Left colon (tissue), 2 donors: ENCODE measurements at regions not wholly inside any gene's neighbourhood (a gene's known extent, or its start where the extent isn't known, plus 50 kb on each side); places are given as distances from the start of the nearest gene placed in this dataset.
"Not testable (repeated sequence)": the region's sequence is repeated elsewhere in the genome, so short reads cannot be mapped to it uniquely, and the experiment has no call there.

Experiments
- ATAC-seq: fragments of 200-7000 bp; cut with Tn5 transposase; one replicate; pipeline ENCODE4 v1.9.1; 2020; ENCODE audit warnings: mild to moderate bottlenecking, moderate library complexity
- DNase-seq, 2 donors: peaks; one replicate each; pipeline ENCODE4 v3.0.0-alpha.2; 2020
- intact Hi-C, 2 donors: fragments of 100-400 bp; cut with DNase I in 1 of 2; cut with micrococcal nuclease in 1 of 2; formaldehyde crosslinking; loops; one replicate each; pipeline versions ENCODE4 v1.11.2 to v1.14.0; 2022; cut with DNase I, micrococcal nuclease
- donor health status: DM: no; HTN: no; CAD: no.
- donor health status: DM: yes; HTN: yes; CAD: no.

DNA sequence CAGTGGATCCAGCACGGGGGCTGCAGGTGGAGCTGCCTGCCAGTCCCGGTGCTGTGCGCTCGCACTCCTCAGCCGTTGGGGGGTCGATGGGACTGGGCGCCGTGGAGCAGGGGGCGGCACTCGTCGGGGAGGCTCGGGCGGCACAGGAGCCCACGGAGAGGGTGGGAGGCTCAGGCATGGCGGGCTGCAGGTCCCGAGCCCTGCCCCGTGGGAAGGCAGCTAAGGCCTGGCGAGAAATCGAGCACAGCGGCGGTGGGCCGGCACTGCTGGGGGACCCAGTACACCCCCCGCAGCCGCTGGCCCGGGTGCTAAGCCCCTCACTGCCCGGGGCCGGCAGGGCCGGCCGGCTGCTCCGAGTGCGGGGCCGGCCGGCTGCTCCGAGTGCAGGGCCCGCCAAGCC, 52.3 kb upstream of the MARK1 start:
- ATAC-seq, DNase-seq, intact Hi-C loops: not testable (repeated sequence)

GRCh38 chr1:220475141-220475540, 52.8 kb upstream of the MARK1 start:
- DNase-seq, ATAC-seq, intact Hi-C loops: not testable (repeated sequence)

GRCh38 chr1:220473440-220473839, 54.5 kb upstream of the MARK1 start:
- intact Hi-C loops, result no loop called here
- ATAC-seq (no peak), DNase-seq (no peak)

- ATAC-seq (peak; percentile 81), DNase-seq (peak in 1 of 2 donors; percentile 36)
- intact Hi-C loops, result no loop called here
Measured at GRCh38 chr1:220462752-220463151, 65.2 kb upstream of the MARK1 start.

DNA sequence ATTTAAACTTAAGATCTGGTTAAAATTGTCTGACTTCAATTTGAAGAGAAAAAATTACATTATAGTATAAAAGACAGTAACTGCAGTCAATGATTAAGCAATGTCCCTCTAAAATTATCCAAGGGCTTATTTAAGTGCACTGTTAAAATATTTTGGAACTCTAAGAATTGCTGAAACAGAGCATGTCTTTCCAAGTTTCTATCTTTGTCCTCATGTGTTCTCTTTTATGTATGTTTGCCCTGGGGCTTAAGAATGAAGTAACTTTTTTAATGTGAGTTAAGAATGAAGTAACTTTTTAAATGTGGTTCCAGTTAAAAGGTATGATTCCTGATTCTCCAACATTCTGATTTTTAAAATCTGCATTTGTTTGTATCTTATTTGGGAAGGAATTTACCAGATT, 69.0 kb upstream of the MARK1 start:
- ATAC-seq (no peak), DNase-seq (no peak)
- intact Hi-C loops, result no loop called here

- ATAC-seq, result no peak
- no peak for DNase-seq
- intact Hi-C loops, result no loop called here
Measured at GRCh38 chr1:220457957-220458609, 69.9 kb upstream of the MARK1 start.

- no peak for ATAC-seq
Measured at GRCh38 chr1:220455559-220455958, 72.4 kb upstream of the MARK1 start.

DNA sequence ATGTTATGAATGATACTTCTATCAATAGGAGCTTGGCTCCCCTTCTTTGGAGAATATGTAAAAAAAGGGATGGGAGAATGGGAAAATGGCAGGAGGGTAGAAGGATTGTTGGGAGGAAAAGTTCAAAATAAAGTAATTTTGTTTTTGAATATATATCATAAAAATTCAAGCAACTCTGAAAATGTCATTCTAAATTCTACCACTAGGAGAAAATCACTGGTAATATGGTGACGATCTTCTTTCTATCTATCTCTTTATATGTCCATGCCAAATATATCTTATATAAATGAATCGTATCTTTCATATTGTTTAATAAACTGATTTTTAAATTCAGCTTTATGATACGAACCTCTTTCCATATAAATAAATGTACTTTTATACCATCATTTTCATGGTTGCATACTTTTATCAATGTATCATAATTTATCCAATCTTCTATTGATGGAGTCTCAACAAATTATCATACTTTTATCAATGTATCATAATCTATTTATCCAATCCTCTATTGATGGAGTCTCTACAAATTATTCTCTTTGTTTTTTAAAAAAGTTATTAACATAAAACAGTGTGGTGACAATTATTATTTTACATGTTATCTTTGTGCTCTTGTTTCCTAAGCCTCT, 73.7 kb upstream of the MARK1 start:
- DNase-seq (no peak), ATAC-seq (no peak)
- intact Hi-C loops, result no loop called here

More at GRCh38 chr1:220455559-220455958, 72.4 kb upstream of the MARK1 start:
- intact Hi-C loops, result no loop called here
- no peak for DNase-seq

- intact Hi-C loops, result no loop called here
- ATAC-seq (no peak), DNase-seq (no peak)
Measured at GRCh38 chr1:220453371-220453770, 74.6 kb upstream of the MARK1 start.

DNA sequence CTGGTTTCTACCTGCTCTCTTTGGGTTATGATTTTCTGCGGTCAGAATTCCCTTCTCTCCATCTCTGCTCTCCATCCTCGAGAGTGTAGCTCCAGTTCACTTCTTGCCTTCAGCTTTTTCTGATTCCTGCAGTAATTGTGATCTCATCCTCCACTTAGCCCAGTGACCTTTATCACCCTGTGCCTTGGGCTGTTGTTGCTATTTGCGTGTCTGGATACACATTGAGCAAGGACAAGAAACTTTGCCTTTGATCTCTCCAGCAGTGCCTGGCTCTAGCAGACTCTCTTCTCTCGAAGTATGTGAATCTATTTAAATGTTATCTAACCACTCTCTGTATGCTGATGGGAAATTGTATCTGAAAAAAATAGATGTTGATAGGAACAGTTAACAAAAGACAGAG, 76.4 kb upstream of the MARK1 start:
- intact Hi-C loops, result no loop called here
- no peak for DNase-seq
- ATAC-seq, result peak; percentile 85

DNA sequence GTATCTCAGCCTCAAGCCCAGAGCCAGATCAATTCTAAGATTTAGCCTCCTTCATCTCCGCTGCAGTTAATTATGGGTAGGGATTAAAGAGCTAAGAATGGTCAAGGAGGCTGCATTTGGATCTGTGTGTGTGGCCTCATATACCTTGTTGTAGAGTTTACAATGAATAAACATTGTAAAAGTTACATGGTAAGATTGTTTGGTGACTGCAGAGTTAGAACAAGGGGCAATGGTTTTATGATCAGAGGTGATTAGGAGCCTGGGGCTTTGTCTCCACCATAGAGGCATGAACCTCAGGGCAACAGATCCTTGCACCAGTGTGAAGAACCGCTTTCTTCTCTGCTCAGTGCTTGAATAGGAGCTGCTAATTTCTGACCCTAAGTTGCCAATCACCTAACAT, 77.0 kb upstream of the MARK1 start:
- no peak for DNase-seq
- ATAC-seq, result peak; percentile 78
- intact Hi-C loops, result no loop called here

- ATAC-seq (no peak), DNase-seq (no peak)
- intact Hi-C loops, result no loop called here
Measured at GRCh38 chr1:220448217-220448616, 79.7 kb upstream of the MARK1 start.

DNA sequence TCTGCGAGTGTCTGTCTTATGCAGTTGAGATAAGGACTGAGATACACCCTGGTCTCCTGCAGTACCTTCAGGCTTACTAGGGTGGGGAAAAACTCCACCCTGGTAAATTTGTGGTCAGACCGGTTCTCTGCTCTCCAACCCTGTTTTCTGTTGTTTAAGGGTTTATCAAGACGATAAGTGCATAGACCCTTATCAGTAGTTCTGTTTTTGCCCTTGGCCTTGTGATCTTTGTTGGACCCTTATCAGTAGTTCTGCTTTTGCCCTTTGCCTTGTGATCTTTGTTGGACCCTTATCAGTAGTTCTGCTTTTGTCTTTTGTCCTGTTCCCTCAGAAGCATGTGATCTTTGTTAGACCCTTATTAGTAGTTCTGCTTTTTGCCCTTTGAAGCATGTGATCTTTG, 83.3 kb upstream of the MARK1 start:
- intact Hi-C loops, ATAC-seq, DNase-seq: not testable (repeated sequence)

DNA sequence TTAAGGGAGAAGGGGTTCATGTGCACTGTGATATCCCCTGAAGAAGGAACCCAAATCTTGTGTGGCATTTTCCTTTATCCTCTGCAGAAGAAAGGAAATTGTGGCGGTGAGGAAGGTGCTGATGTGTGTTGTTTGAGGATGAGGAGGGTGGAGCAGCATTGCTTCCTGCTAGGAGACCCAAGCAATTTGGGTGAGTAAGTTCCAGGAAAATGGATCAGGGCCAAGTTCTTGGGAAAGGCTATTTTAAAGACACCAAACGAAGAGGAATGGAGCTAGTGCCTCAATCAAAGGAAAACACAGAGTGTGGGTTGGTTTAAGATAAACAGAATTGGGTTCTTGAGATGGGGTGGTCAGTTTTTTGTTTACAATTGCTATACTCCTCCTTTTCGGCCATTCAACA, 86.7 kb upstream of the MARK1 start:
- ATAC-seq, result no peak
- intact Hi-C loops, result no loop called here
- DNase-seq, result no peak

GRCh38 chr1:220438741-220439140, 89.2 kb upstream of the MARK1 start:
- intact Hi-C loops, result no loop called here
- DNase-seq (no peak), ATAC-seq (no peak)

GRCh38 chr1:220432408-220432807, 95.5 kb upstream of the MARK1 start:
- intact Hi-C loops, result no loop called here
- no peak for DNase-seq

GRCh38 chr1:220431554-220432239, 96.2 kb upstream of the MARK1 start:
- intact Hi-C loops, result no loop called here
- no peak for ATAC-seq
- DNase-seq, result no peak

More at GRCh38 chr1:220432408-220432807, 95.5 kb upstream of the MARK1 start:
- no peak for ATAC-seq

DNA sequence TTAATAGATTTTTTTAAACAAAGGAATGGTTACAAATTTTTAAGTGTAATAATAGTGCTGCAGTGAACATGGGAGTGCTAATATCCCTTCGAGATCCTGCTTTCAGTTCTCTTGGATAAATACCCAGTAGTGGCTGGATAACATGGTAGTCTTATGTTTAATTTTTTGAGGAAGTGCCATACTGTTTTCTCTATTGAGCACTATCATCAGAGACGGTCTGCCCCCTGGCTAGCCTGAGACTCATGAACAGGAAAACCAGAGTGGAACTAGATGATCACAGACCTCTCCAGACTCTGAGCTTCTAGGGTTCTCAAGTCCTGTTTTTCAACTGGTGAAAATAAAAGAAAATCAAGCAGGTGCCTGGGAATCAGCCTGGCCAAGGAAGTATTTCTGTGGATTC, 97.3 kb upstream of the MARK1 start:
- ATAC-seq (no peak), DNase-seq (no peak)
- intact Hi-C loops, result no loop called here

DNA sequence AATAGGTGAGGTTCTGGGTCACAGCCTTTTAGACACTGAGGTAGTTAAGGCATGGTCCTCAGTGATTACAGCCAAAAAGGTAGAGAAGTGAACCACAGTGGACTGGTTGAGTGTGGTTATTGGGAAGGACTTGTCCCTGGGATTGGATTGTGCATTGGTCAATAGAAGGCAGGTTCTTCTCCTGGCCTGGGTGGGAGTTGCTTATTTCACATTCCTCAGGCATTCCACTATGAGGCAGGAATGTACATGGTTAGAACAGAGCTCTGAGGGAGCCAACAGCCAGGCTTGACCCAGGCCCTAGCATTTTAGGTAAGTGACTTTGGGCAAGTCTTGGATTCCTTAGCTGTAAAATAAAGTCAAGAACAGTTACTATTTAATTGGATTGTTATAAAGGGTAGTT, 97.9 kb upstream of the MARK1 start:
- DNase-seq, result no peak
- ATAC-seq, result no peak
- intact Hi-C loops, result no loop called here

GRCh38 chr1:220426989-220427388, 100.9 kb upstream of the MARK1 start:
- DNase-seq, result no peak
- intact Hi-C loops, result no loop called here
- ATAC-seq, result no peak
